ENCODE measurements at regions not wholly inside any gene's neighbourhood (a gene's known extent, or its start where the extent isn't known, plus 50 kb on each side); places are given as distances from the start of the nearest gene placed in this dataset.
"Not testable (repeated sequence)": the region's sequence is repeated elsewhere in the genome, so short reads cannot be mapped to it uniquely, and the experiment has no call there.

GRCh38 chr16:87042551-87043230 is 274.5 kb downstream of the C16orf95 start:
- no peak for DNase-seq (ENCODE audit: low read depth in 4 of 4, low spot score in 1 of 4)

- no peak for DNase-seq (ENCODE audit: low read depth in 4 of 4, low spot score in 1 of 4)
Measured at GRCh38 chr16:87043231-87044031, 273.8 kb downstream of the C16orf95 start.

- no peak for DNase-seq (ENCODE audit: low read depth in 4 of 4, low spot score in 1 of 4)
Measured at GRCh38 chr16:87044032-87044382, 273.2 kb downstream of the C16orf95 start.

GRCh38 chr16:87044829-87045228 is 272.4 kb downstream of the C16orf95 start:
- no peak for DNase-seq (ENCODE audit: low read depth in 4 of 4, low spot score in 1 of 4)

GRCh38 chr16:87045466-87046216 is 271.6 kb downstream of the C16orf95 start:
- no peak for DNase-seq (ENCODE audit: low read depth in 4 of 4, low spot score in 1 of 4)

- DNase-seq (ENCODE audit: low read depth in 4 of 4, low spot score in 1 of 4) = no peak
Measured at GRCh38 chr16:87046235-87046634, 271.0 kb downstream of the C16orf95 start.

GRCh38 chr16:87047221-87048037 is 269.8 kb downstream of the C16orf95 start:
- DNase-seq (ENCODE audit: low read depth in 4 of 4, low spot score in 1 of 4) = no peak

GRCh38 chr16:87048038-87048729 is 269.0 kb downstream of the C16orf95 start:
- DNase-seq (ENCODE audit: low read depth in 4 of 4, low spot score in 1 of 4) = no peak

GRCh38 chr16:87048730-87049115 is 268.5 kb downstream of the C16orf95 start:
- DNase-seq (ENCODE audit: low read depth in 4 of 4, low spot score in 1 of 4) = no peak

GRCh38 chr16:87049216-87049615 is 268.0 kb downstream of the C16orf95 start:
- DNase-seq (ENCODE audit: low read depth in 4 of 4, low spot score in 1 of 4) = not testable (repeated sequence)

- no peak for DNase-seq (ENCODE audit: low read depth in 4 of 4, low spot score in 1 of 4)
Measured at GRCh38 chr16:87050142-87050541, 267.1 kb downstream of the C16orf95 start.

- no peak for DNase-seq (ENCODE audit: low read depth in 4 of 4, low spot score in 1 of 4)
Measured at GRCh38 chr16:87051526-87052320, 265.5 kb downstream of the C16orf95 start.

- no peak for DNase-seq (ENCODE audit: low read depth in 4 of 4, low spot score in 1 of 4)
Measured at GRCh38 chr16:87052506-87052905, 264.7 kb downstream of the C16orf95 start.

- DNase-seq (ENCODE audit: low read depth in 4 of 4, low spot score in 1 of 4) = no peak
Measured at GRCh38 chr16:87053016-87053982, 263.9 kb downstream of the C16orf95 start.

- no peak for DNase-seq (ENCODE audit: low read depth in 4 of 4, low spot score in 1 of 4)
Measured at GRCh38 chr16:87054154-87054553, 263.0 kb downstream of the C16orf95 start.

- DNase-seq (ENCODE audit: low read depth in 4 of 4, low spot score in 1 of 4) = no peak
Measured at GRCh38 chr16:87054856-87055255, 262.3 kb downstream of the C16orf95 start.

GRCh38 chr16:87056083-87056482 is 261.1 kb downstream of the C16orf95 start:
- no peak for DNase-seq (ENCODE audit: low read depth in 4 of 4, low spot score in 1 of 4)

- no peak for DNase-seq (ENCODE audit: low read depth in 4 of 4, low spot score in 1 of 4)
Measured at GRCh38 chr16:87056551-87056950, 260.6 kb downstream of the C16orf95 start.
